ENCODE measurements at regions not wholly inside any gene's neighbourhood (a gene's known extent, or its start where the extent isn't known, plus 50 kb on each side); places are given as distances from the start of the nearest gene placed in this dataset.

- no peak for TF ChIP-seq CBX8 (IDR thresholded peaks at IDR 0.05; ENCODE audit: borderline replicate concordance, low read depth, low read length)
These were observed 78.5 kb upstream of the TMEM178A start (continued) for GRCh38 chr2:39587168-39587567.

Data from H1 (cell line).